Activated B cell treated with CpG ODN at 0.5 μM for 24 hours (primary cell): ENCODE measurements at regions not wholly inside any gene's neighbourhood (a gene's known extent, or its start where the extent isn't known, plus 50 kb on each side); places are given as distances from the start of the nearest gene placed in this dataset.

Experiments
- ATAC-seq: fragments of 200-7000 bp; cut with Tn5 transposase; one replicate; pipeline ENCODE4 v1.10.0; 2021; ENCODE audit warnings: low read depth, mild to moderate bottlenecking, moderate library complexity
- CTCF ChIA-PET: fragments of 350-600 bp; sonication (Branson Sonifier 250); formaldehyde crosslinking; loops from one replicate; lab custom pipeline; 2021; ENCODE audit warnings: antibody characterized with exemption; lab: Charles Lee
- POLR2A ChIA-PET: fragments of 350-600 bp; sonication (Branson Sonifier 250); formaldehyde crosslinking; loops from one replicate; lab custom pipeline; 2021; ENCODE audit warnings: antibody characterized with exemption; lab: Charles Lee
- DNase-seq: peaks from one replicate; pipeline ENCODE4 v3.0.0; 2022
- H3K27ac Mint-ChIP-seq: one replicate; pipeline ENCODE4 v1.8.0; 2020; ENCODE audit warnings: mixed read lengths
- H3K27me3 Mint-ChIP-seq: one replicate; pipeline ENCODE4 v1.8.0; 2021; ENCODE audit warnings: mixed read lengths
- H3K36me3 Mint-ChIP-seq: one replicate; pipeline ENCODE4 v1.8.0; 2021; ENCODE audit warnings: low read depth, mixed read lengths
- H3K4me1 Mint-ChIP-seq: one replicate; pipeline ENCODE4 v1.8.0; 2021; ENCODE audit warnings: mixed read lengths
- H3K4me3 Mint-ChIP-seq: one replicate; pipeline ENCODE4 v1.8.0; 2020; ENCODE audit warnings: mild to moderate bottlenecking, mixed read lengths
- H3K9me3 Mint-ChIP-seq: one replicate; pipeline ENCODE4 v1.8.0; 2020; ENCODE audit warnings: mixed read lengths
- intact Hi-C: fragments of 100-400 bp; cut with micrococcal nuclease; formaldehyde crosslinking; loops from one replicate; pipeline ENCODE4 v1.15.1; 2024
- TF ChIP-seq, protein P1 (sequence below): fragments of 200-600 bp; IDR thresholded peaks from one replicate; pipeline ENCODE4 v1.8.0; 2022; ENCODE audit warnings: antibody characterized with exemption, mild to moderate bottlenecking

DNA sequence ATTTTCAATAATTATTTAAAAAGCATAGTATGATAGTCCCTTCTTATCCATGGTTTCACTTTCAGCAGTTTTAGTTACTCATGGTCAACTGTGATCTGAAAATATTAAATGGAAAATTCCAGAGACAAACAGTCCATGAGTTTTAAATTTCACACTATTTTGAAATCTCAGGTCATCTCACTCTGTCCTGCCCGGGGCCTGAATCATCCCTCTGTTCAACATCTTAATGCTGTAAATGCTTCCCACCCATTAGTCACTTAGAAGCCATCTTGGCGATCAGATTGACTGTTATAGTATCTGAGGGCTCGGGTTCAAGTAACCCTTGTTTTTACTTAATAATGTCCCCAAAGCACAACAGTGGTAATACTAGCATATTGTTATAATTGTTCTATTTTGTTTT, 1509.3 kb downstream of the FAM181B start:
- POLR2A ChIA-PET = no interaction called here
- CTCF ChIA-PET = no interaction called here
- DNase-seq (no peak), ATAC-seq (no peak)
- Mint-ChIP-seq H3K4me1 (no peaks in the 10 kb centered on the region), H3K36me3 (no peaks in the 10 kb centered on the region), H3K27ac (no peak overlapping the region), H3K4me3 (no peak overlapping the region), H3K9me3 (peaks cover 2% of the 10 kb centered on the region), H3K27me3 (no peaks in the 10 kb centered on the region)
- intact Hi-C loops = no loop called here
- TF ChIP-seq, protein P1, sequence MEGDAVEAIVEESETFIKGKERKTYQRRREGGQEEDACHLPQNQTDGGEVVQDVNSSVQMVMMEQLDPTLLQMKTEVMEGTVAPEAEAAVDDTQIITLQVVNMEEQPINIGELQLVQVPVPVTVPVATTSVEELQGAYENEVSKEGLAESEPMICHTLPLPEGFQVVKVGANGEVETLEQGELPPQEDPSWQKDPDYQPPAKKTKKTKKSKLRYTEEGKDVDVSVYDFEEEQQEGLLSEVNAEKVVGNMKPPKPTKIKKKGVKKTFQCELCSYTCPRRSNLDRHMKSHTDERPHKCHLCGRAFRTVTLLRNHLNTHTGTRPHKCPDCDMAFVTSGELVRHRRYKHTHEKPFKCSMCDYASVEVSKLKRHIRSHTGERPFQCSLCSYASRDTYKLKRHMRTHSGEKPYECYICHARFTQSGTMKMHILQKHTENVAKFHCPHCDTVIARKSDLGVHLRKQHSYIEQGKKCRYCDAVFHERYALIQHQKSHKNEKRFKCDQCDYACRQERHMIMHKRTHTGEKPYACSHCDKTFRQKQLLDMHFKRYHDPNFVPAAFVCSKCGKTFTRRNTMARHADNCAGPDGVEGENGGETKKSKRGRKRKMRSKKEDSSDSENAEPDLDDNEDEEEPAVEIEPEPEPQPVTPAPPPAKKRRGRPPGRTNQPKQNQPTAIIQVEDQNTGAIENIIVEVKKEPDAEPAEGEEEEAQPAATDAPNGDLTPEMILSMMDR = no peak

DNA sequence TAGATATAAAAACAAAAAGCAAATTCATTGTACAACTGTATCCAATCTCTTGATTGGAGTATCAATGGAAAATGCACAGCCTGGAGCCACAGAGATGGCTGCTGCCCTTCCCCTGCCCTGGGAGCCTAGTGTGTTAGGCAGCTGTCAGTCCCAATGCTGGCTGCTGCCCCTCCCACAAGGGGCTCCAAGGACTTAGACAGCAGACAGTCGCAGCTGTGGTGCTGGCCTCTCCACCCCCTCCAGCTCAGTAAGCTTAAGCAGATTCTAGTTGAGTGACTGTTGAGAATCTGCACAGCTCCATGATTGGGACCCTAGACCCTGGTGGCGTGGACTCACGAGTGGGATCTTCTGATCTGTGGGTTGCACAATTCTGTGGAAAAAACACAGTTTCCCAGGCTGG, 1511.2 kb downstream of the FAM181B start:
- H3K4me1 Mint-ChIP-seq = no peaks in the 10 kb centered on the region
- TF ChIP-seq, protein P1 = no peak
- H3K27me3 Mint-ChIP-seq = no peaks in the 10 kb centered on the region
- intact Hi-C loops = no loop called here
- H3K36me3 Mint-ChIP-seq = no peaks in the 10 kb centered on the region
- ATAC-seq (no peak), DNase-seq (no peak)
- H3K27ac Mint-ChIP-seq = no peak overlapping the region
- H3K4me3 Mint-ChIP-seq = no peak overlapping the region
- peaks cover 2% of the 10 kb centered on the region for H3K9me3 Mint-ChIP-seq
- POLR2A ChIA-PET = no interaction called here
- CTCF ChIA-PET = no interaction called here

DNA sequence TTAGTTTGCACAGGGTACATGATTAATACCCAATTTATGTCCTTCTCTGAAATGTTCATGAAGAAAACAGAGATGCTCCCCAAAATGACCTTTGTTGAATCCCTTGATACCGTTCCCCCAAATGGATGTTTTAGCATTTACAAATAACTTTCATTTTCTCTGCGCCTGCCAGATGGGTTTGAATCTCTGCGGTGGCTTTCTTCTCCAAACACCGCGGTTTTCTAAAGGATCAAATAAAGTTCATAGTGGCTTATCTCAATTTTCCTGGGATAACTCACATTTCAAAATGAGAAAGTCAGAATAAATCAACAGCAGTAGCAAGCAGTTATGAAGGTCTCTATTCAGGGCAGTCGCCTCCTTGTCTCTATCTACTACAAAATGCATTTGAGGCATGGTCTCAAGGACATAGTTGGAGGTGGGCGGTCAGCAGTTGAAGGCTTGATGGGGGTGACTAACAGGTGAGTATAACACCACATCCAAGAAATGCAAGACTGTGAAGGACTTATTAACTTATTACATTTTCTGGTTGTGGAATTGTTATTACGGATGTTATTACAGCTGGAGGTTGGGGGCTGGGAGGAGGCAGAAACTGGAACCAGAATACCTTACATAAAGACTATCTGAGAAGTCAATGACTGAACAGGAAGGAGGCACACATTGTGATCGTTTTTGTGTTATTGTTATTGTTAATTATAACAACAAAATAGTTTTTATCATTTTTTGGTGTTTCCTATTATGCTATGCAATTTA, 1513.3 kb downstream of the FAM181B start:
- Mint-ChIP-seq H3K9me3 (no peaks in the 10 kb centered on the region), H3K4me3 (no peak overlapping the region), H3K27me3 (no peaks in the 10 kb centered on the region), H3K36me3 (no peaks in the 10 kb centered on the region), H3K4me1 (no peaks in the 10 kb centered on the region), H3K27ac (no peak overlapping the region)
- ChIA-PET POLR2A (no interaction called here), CTCF (no interaction called here)
- ATAC-seq (no peak), DNase-seq (no peak)
- TF ChIP-seq, protein P1 = no peak
- intact Hi-C loops = no loop called here

DNA sequence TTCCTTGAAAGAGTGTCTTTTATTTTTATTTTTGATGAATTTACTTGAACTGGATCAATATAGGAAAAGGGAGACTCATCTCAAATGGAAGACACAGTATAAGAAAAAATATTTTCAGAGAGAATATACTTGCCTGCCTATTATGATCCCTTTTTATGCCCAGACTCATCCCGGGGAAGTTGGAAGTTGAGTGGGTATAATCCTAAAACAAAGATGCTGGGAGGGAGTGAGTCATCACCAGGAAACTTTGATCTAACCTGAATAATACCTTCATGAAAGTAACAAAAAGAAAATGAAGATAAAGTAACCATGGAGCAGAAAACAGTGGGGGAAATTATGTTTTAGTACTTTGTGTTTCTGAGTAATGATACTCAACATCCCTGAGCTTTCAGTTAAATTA, 1514.0 kb downstream of the FAM181B start:
- H3K4me1 Mint-ChIP-seq = no peaks in the 10 kb centered on the region
- H3K27me3 Mint-ChIP-seq = no peaks in the 10 kb centered on the region
- ATAC-seq (no peak), DNase-seq (no peak)
- H3K9me3 Mint-ChIP-seq = no peaks in the 10 kb centered on the region
- no peak overlapping the region for H3K27ac Mint-ChIP-seq
- intact Hi-C loops = no loop called here
- H3K36me3 Mint-ChIP-seq = no peaks in the 10 kb centered on the region
- TF ChIP-seq, protein P1 = no peak
- no peak overlapping the region for H3K4me3 Mint-ChIP-seq
- POLR2A ChIA-PET = no interaction called here
- CTCF ChIA-PET = no interaction called here

DNA sequence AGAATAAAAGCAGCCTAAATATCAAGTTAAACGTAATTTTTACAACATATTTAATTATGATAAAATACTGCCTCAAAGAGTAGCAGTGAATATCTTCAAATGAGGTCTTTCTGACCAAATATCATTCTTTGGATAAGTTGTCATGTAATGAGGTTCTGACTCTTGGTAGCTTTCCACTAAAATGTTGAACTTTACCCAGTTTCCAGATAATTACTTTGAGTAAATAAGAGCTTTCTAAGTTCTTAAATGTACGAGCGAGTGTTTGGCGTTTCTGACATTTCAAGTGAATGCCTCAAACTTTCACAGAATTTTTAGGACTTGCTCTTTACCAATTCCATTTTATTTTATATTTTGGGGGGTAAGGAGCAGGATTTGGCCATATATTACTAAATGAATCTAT, 1515.2 kb downstream of the FAM181B start:
- POLR2A ChIA-PET = no interaction called here
- Mint-ChIP-seq H3K4me3 (no peak overlapping the region), H3K9me3 (no peaks in the 10 kb centered on the region), H3K36me3 (no peaks in the 10 kb centered on the region), H3K4me1 (no peaks in the 10 kb centered on the region), H3K27me3 (no peaks in the 10 kb centered on the region), H3K27ac (no peak overlapping the region)
- ATAC-seq (no peak), DNase-seq (no peak)
- TF ChIP-seq, protein P1 = no peak
- CTCF ChIA-PET = no interaction called here
- intact Hi-C loops = no loop called here
